H9 (cell line): ENCODE measurements at regions not wholly inside any gene's neighbourhood (a gene's known extent, or its start where the extent isn't known, plus 50 kb on each side); places are given as distances from the start of the nearest gene placed in this dataset.

Experiments
- DNase-seq: peaks from one replicate; pipeline ENCODE4 v3.0.0-alpha.2; 2017
- H2AFZ ChIP-seq: one replicate; pipeline ENCODE4 v1.6.1; 2013; ENCODE audit warnings: mild to moderate bottlenecking, low read length, control low read depth, moderate library complexity
- H2AK5ac ChIP-seq: 2 replicates; pipeline ENCODE4 v1.6.1; 2013; ENCODE audit warnings: low read length, control low read depth, mixed read lengths; ENCODE audit not compliant: insufficient read length
- H2BK120ac ChIP-seq: one replicate; pipeline ENCODE4 v1.6.1; 2013; ENCODE audit warnings: low read depth, mild to moderate bottlenecking, low read length, control low read depth, inconsistent platforms; ENCODE audit not compliant: poor library complexity, severe bottlenecking
- H2BK12ac ChIP-seq: 2 replicates; pipeline ENCODE4 v1.6.1; 2013; ENCODE audit warnings: low read length, control low read depth, mixed read lengths, low read depth; ENCODE audit not compliant: insufficient read length
- H2BK15ac ChIP-seq: 2 replicates; pipeline ENCODE4 v1.6.1; 2013; ENCODE audit warnings: low read depth, low read length, control low read depth
- H2BK20ac ChIP-seq: one replicate; pipeline ENCODE4 v1.6.1; 2013; ENCODE audit warnings: low read depth, mild to moderate bottlenecking, low read length, control low read depth, inconsistent platforms; ENCODE audit not compliant: poor library complexity, severe bottlenecking
- H2BK5ac ChIP-seq: 2 replicates; pipeline ENCODE4 v1.6.1; 2013; ENCODE audit warnings: low read length, control low read depth, mixed read lengths; ENCODE audit not compliant: insufficient read length
- H3K14ac ChIP-seq: 2 replicates; pipeline ENCODE4 v1.6.1; 2013; ENCODE audit warnings: low read length, control low read depth; ENCODE audit not compliant: insufficient read depth
- H3K18ac ChIP-seq: 2 replicates; pipeline ENCODE4 v1.6.1; 2013; ENCODE audit warnings: low read depth, mild to moderate bottlenecking, mixed read lengths, low read length, control low read depth; ENCODE audit not compliant: insufficient read length
- H3K23ac ChIP-seq: 2 replicates; pipeline ENCODE4 v1.6.1; 2013; ENCODE audit warnings: low read length, control low read depth, mixed read lengths, low read depth; ENCODE audit not compliant: insufficient read length
- H3K23me2 ChIP-seq: 2 replicates; pipeline ENCODE4 v1.6.1; 2013; ENCODE audit warnings: low read depth, mild to moderate bottlenecking, mixed read lengths, low read length, control low read depth; ENCODE audit not compliant: insufficient read length, poor library complexity, severe bottlenecking
- H3K27ac ChIP-seq: 2 replicates; pipeline ENCODE4 v1.5.1; 2013; ENCODE audit warnings: low read length, control low read depth, mixed read lengths, low read depth; ENCODE audit not compliant: insufficient read length
- H3K27me3 ChIP-seq: 2 replicates; pipeline ENCODE4 v1.6.1; 2013; ENCODE audit warnings: low read length, control low read depth, inconsistent platforms; ENCODE audit not compliant: insufficient read depth
- H3K4ac ChIP-seq: 2 replicates; pipeline ENCODE4 v1.6.1; 2013; ENCODE audit warnings: low read depth, mild to moderate bottlenecking, control low read depth, inconsistent platforms, low read length, moderate library complexity
- H3K4me1 ChIP-seq: 2 replicates; pipeline ENCODE4 v1.6.1; 2013; ENCODE audit warnings: low read length, control low read depth, inconsistent platforms; ENCODE audit not compliant: insufficient read depth
- H3K4me2 ChIP-seq: 2 replicates; pipeline ENCODE4 v1.6.1; 2013; ENCODE audit warnings: low read length, control low read depth, mixed read lengths; ENCODE audit not compliant: insufficient read length, insufficient read depth
- H3K56ac ChIP-seq: 2 replicates; pipeline ENCODE4 v1.6.1; 2013; ENCODE audit warnings: low read depth, mild to moderate bottlenecking, mixed read lengths, low read length, control low read depth; ENCODE audit not compliant: insufficient read length
- H3K79me1 ChIP-seq: 2 replicates; pipeline ENCODE4 v1.6.1; 2013; ENCODE audit warnings: low read depth, mild to moderate bottlenecking, moderate library complexity, low read length, control low read depth, inconsistent platforms; ENCODE audit not compliant: insufficient read depth, poor library complexity, severe bottlenecking
- H3K79me2 ChIP-seq: 2 replicates; pipeline ENCODE4 v1.6.1; 2013; ENCODE audit warnings: low read length, control low read depth, inconsistent platforms; ENCODE audit not compliant: insufficient read depth
- H3K9ac ChIP-seq: 2 replicates; pipeline ENCODE4 v1.6.1; 2013; ENCODE audit warnings: low read length, control low read depth, mixed read lengths; ENCODE audit not compliant: insufficient read length; ENCODE audit errors: extremely low read depth
- H3K9me3 ChIP-seq: one replicate; pipeline ENCODE4 v1.6.1; 2013; ENCODE audit warnings: low read depth, low read length, inconsistent platforms; ENCODE audit not compliant: control insufficient read depth
- H3T11ph ChIP-seq: one replicate; pipeline ENCODE4 v1.6.1; 2013; ENCODE audit warnings: mild to moderate bottlenecking, low read length, control low read depth, inconsistent platforms
- H4K20me1 ChIP-seq: one replicate; pipeline ENCODE4 v1.6.1; 2013; ENCODE audit not compliant: control insufficient read depth, insufficient read length, insufficient read depth
- H4K5ac ChIP-seq: 2 replicates; pipeline ENCODE4 v1.6.1; 2013; ENCODE audit warnings: low read depth, mild to moderate bottlenecking, mixed read lengths, low read length, control low read depth; ENCODE audit not compliant: insufficient read length
- H4K8ac ChIP-seq: replicated peaks from 2 replicates; pipeline ENCODE4 v1.6.1; 2013; ENCODE audit warnings: low read length, control low read depth, mixed read lengths, low read depth; ENCODE audit not compliant: insufficient read length
- H4K91ac ChIP-seq: 2 replicates; pipeline ENCODE4 v1.6.1; 2013; ENCODE audit warnings: low read depth, mild to moderate bottlenecking, moderate library complexity, mixed read lengths, low read length, control low read depth; ENCODE audit not compliant: insufficient read length
- H3K27ac Mint-ChIP-seq, 3 experiments: 2 replicates in 2 of 3; 3 replicates in 1 of 3; pipeline ENCODE4 v1.8.0; 2020 to 2021; ENCODE audit warnings: mixed read lengths in 3 of 3, mild to moderate bottlenecking in 1 of 3, moderate library complexity in 1 of 3
- H3K27me3 Mint-ChIP-seq: 2 replicates; pipeline ENCODE4 v1.8.0; 2021; ENCODE audit warnings: low read depth, mild to moderate bottlenecking, moderate library complexity, mixed read lengths
- H3K36me3 Mint-ChIP-seq, 3 experiments: 2 replicates in 2 of 3; 3 replicates in 1 of 3; pipeline ENCODE4 v1.8.0; 2020 to 2021; ENCODE audit warnings: low read depth in 3 of 3, mixed read lengths in 3 of 3; ENCODE audit not compliant: insufficient read depth in 1 of 3
- H3K4me1 Mint-ChIP-seq, 2 experiments: 2 replicates each; pipeline ENCODE4 v1.8.0; 2020; ENCODE audit warnings: mixed read lengths in 2 of 2
- H3K4me3 Mint-ChIP-seq, 2 experiments: 2 replicates in 1 of 2; 3 replicates in 1 of 2; pipeline ENCODE4 v1.8.0; 2020 to 2021; ENCODE audit warnings: mild to moderate bottlenecking in 2 of 2, mixed read lengths in 2 of 2, moderate library complexity in 1 of 2
- H3K9me3 Mint-ChIP-seq, 2 experiments: 2 replicates in 1 of 2; 3 replicates in 1 of 2; pipeline ENCODE4 v1.8.0; 2020; ENCODE audit warnings: mild to moderate bottlenecking in 2 of 2, mixed read lengths in 2 of 2, moderate library complexity in 1 of 2
- WGBS: extraction: QIAGEN DNeasy Blood & Tissue Kit; methylation state at CpG from one replicate; pipeline ENCODE4 v1.1.7; 2013; ENCODE audit warnings: missing lambda C conversion rate, low lambda C conversion rate, mixed read lengths; ENCODE audit not compliant: insufficient read length; ENCODE audit errors: extremely low coverage; 5-methylcytosine and 5-hydroxymethylcytosine counted together
- TF ChIP-seq, protein P1 (sequence below): fragments of 200-600 bp; sonication (generic); conservative IDR thresholded peaks from 3 replicates; pipeline ENCODE4 v1.8.0; 2021; ENCODE audit warnings: antibody characterized with exemption, mild to moderate bottlenecking

GRCh38 chr5:169460896-169461295 lies 122.7 kb upstream of the SPDL1 start:
- no CpG with 5 or more reads among the region's 6 CpGs for WGBS
- H4K91ac ChIP-seq: no peak overlapping the region

More at GRCh38 chr5:169460896-169461295, 122.7 kb upstream of the SPDL1 start:
- Mint-ChIP-seq H3K4me3 (no peak overlapping the region), H3K27ac (no peak overlapping the region), H3K4me1 (peaks cover 17 to 21% of the 10 kb centered on the region in 2 experiments), H3K36me3 (no peaks in the 10 kb centered on the region; a peak in 1 of 7 replicates), H3K27me3 (peaks cover 5% of the 10 kb centered on the region; the same call in 1 of the 2 replicates), H3K9me3 (no peaks in the 10 kb centered on the region; a peak in 1 of 5 replicates)
- Histone ChIP-seq H2AFZ (no peak overlapping the region), H3K27me3 (no peaks in the 10 kb centered on the region), H2AK5ac (no peak overlapping the region), H3K4me2 (no peak overlapping the region), H2BK15ac (no peak overlapping the region), H2BK12ac (no peak overlapping the region), H3K4me1 (no peaks in the 10 kb centered on the region; the same call in none of the 2 replicates), H3K9ac (no peak overlapping the region), H3K14ac (no peak overlapping the region), H2BK120ac (no peak overlapping the region), H3K79me2 (no peaks in the 10 kb centered on the region), H2BK5ac (no peak overlapping the region), H3K9me3 (no peaks in the 10 kb centered on the region), H3K23me2 (no peaks in the 10 kb centered on the region), H3K79me1 (no peaks in the 10 kb centered on the region), H3T11ph (no peak overlapping the region), H4K20me1 (no peaks in the 10 kb centered on the region), H3K56ac (no peak overlapping the region), H2BK20ac (no peak overlapping the region), H4K8ac (no peak overlapping the region), H3K23ac (no peak overlapping the region), H4K5ac (no peak overlapping the region), H3K27ac (no peak overlapping the region), H3K18ac (no peak overlapping the region), H3K4ac (no peak overlapping the region)
- no peak for DNase-seq
- TF ChIP-seq, protein P1, sequence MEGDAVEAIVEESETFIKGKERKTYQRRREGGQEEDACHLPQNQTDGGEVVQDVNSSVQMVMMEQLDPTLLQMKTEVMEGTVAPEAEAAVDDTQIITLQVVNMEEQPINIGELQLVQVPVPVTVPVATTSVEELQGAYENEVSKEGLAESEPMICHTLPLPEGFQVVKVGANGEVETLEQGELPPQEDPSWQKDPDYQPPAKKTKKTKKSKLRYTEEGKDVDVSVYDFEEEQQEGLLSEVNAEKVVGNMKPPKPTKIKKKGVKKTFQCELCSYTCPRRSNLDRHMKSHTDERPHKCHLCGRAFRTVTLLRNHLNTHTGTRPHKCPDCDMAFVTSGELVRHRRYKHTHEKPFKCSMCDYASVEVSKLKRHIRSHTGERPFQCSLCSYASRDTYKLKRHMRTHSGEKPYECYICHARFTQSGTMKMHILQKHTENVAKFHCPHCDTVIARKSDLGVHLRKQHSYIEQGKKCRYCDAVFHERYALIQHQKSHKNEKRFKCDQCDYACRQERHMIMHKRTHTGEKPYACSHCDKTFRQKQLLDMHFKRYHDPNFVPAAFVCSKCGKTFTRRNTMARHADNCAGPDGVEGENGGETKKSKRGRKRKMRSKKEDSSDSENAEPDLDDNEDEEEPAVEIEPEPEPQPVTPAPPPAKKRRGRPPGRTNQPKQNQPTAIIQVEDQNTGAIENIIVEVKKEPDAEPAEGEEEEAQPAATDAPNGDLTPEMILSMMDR: no peak
